BJ (cell line): ENCODE measurements at regions not wholly inside any gene's neighbourhood (a gene's known extent, or its start where the extent isn't known, plus 50 kb on each side); places are given as distances from the start of the nearest gene placed in this dataset.

Experiments used
- CTCF ChIA-PET: fragments of 350-600 bp; formaldehyde crosslinking; extraction: SDS; loops from one replicate; lab custom pipeline; 2021; ENCODE audit warnings: antibody characterized with exemption, inconsistent platforms; lab: Yijun Ruan, JAX
- POLR2A ChIA-PET: fragments of 300-600 bp; sonication (Branson Sonifier 250); formaldehyde crosslinking; extraction: SDS; loops from one replicate; lab custom pipeline; 2021; ENCODE audit warnings: antibody characterized with exemption; lab: Charles Lee
- DNase-seq: peaks from one replicate; pipeline ENCODE4 v3.0.0-alpha.2; 2011; ENCODE audit warnings: low read depth
- H3K27me3 ChIP-seq: 2 replicates; pipeline ENCODE4 v1.6.0; 2011; ENCODE audit warnings: low read length; ENCODE audit not compliant: control insufficient read depth, insufficient read depth
- H3K36me3 ChIP-seq: 2 replicates; pipeline ENCODE4 v1.5.1; 2011; ENCODE audit warnings: low read length; ENCODE audit not compliant: control insufficient read depth, insufficient read depth
- H3K4me3 ChIP-seq: 2 replicates; pipeline ENCODE4 v1.5.1; 2011; ENCODE audit warnings: low read depth, mild to moderate bottlenecking, control low read depth, low read length
- TF ChIP-seq, protein P1 (sequence below): IDR thresholded peaks from 2 replicates; pipeline ENCODE4 v1.5.1; 2011; ENCODE audit warnings: low read depth, mild to moderate bottlenecking, control low read depth, inconsistent platforms, low read length, moderate library complexity; ENCODE audit not compliant: insufficient read depth

DNA sequence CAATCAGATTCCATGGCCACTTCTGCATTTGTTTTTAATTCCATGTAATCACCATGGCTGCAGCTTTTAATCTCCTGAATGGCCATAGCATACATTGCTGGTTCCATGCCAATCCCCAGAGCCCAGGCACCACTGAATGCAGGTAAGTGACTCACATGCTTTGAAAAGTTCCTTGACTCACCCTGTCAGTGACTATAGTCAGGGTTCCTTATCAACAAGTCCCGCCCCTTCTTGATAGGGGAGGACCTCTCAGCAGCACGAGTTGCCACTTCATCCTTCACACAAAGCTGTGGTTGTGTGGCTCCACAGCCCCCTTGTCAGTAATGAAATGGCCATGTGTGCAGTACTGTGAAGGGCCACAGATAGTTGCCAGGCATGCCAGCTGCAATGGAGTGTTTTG, 516.6 kb downstream of the PPARGC1A start:
- H3K4me3 ChIP-seq: no peak overlapping the region
- CTCF ChIA-PET: no interaction called here
- DNase-seq: no peak
- no peaks in the 10 kb centered on the region for H3K36me3 ChIP-seq
- H3K27me3 ChIP-seq: no peaks in the 10 kb centered on the region
- POLR2A ChIA-PET: no interaction called here
- TF ChIP-seq, protein P1, sequence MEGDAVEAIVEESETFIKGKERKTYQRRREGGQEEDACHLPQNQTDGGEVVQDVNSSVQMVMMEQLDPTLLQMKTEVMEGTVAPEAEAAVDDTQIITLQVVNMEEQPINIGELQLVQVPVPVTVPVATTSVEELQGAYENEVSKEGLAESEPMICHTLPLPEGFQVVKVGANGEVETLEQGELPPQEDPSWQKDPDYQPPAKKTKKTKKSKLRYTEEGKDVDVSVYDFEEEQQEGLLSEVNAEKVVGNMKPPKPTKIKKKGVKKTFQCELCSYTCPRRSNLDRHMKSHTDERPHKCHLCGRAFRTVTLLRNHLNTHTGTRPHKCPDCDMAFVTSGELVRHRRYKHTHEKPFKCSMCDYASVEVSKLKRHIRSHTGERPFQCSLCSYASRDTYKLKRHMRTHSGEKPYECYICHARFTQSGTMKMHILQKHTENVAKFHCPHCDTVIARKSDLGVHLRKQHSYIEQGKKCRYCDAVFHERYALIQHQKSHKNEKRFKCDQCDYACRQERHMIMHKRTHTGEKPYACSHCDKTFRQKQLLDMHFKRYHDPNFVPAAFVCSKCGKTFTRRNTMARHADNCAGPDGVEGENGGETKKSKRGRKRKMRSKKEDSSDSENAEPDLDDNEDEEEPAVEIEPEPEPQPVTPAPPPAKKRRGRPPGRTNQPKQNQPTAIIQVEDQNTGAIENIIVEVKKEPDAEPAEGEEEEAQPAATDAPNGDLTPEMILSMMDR: no peak

DNA sequence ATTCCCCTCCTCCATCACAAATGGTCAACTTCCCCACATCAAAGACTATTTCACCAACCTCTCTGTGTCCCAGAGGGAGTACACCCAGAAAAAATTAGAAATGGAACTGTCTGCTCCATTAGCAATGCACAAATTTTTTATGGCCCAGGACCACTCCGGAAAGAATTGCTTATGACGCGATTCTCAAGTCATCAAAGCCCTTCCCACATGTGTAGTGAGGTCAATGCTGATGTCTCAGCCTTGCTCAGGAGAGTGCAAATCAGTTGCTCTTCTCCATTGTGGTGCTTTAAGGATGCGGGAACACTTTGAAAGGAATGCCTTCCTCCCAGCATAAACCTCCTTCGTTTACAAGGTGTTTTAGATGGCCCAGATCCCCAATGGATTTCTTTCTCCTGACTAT, 518.3 kb downstream of the PPARGC1A start:
- ChIA-PET CTCF (no interaction called here), POLR2A (no interaction called here)
- no peaks in the 10 kb centered on the region for H3K27me3 ChIP-seq
- no peak for DNase-seq
- no peaks in the 10 kb centered on the region for H3K36me3 ChIP-seq
- H3K4me3 ChIP-seq: no peak overlapping the region
- TF ChIP-seq, protein P1: no peak

DNA sequence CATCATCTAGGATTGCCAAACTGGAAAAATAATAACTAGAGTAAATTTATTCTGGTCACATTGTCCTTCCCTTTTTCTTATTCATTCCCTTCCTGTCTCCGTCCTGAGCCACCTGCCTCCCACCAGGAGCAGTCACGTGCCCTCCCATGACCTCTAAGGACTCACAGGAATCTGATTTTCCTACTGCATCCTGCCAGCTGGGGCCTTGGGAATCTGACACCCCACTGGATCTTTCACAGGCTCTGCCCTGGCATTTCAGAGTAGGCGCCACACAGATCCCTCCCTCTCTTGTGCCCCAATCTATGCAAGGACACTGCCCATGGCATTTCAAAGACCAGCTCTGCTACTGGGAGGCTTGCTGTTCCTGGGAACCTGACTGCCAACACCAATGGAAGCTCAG, 520.5 kb downstream of the PPARGC1A start:
- TF ChIP-seq, protein P1: no peak
- Histone ChIP-seq H3K4me3 (no peak overlapping the region), H3K27me3 (no peaks in the 10 kb centered on the region), H3K36me3 (no peaks in the 10 kb centered on the region)
- DNase-seq: no peak
- POLR2A ChIA-PET: no interaction called here
- CTCF ChIA-PET: no interaction called here

DNA sequence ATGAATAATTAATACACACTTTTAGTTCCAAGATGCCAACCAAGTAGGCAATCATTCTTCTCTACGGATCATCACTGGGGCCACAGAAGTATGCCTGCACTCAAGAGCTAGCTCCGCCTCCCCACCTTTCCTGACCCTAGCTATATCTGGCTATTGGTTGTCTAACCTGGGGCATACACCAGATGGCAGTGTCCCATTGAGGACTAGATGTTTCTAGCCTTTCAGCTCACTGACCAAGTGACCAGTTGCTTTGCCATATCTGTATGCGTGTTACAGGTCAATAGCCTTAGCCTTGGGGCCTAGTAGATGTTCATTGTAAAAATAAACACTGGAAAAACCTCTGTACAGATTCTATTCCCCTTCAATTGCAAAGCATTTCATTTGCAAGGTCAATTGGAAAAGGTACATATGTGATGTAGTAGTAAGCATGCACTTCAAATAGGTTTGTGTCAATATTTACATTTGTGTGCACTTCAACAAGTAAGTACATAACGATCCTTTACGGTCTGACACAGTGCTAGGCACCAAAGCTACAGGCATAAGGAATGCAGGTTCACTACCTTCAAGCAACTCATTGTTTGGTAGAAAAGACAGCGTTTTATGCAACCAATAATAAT, 521.7 kb downstream of the PPARGC1A start:
- no peak for DNase-seq

DNA sequence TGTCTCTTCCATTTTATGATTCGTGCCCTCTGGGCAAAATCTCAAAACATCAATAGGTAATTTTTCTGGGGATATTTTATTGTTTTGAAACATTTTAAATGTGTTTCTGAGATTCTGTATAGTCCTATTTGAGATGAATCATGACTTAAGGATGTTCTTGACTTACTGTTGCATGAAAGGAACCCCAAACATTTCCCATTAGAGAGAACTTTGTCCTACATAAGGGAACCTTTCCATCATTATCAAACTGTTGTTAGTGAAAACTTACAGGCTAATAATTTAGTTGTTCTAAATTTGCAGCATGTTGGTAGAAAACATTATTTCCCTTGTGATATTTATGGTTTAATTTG, 523.3 kb downstream of the PPARGC1A start:
- POLR2A ChIA-PET: no interaction called here

More for the DNA sequence above, 521.7 kb downstream of the PPARGC1A start:
- ChIA-PET CTCF (interaction anchor here (0.7 kb wide), 1 partner anchor 907 kb away, joined by 3 read pairs; no protein-coding TSS in a partner anchor), POLR2A (no interaction called here)
- Histone ChIP-seq H3K27me3 (no peaks in the 10 kb centered on the region), H3K4me3 (no peak overlapping the region), H3K36me3 (no peaks in the 10 kb centered on the region)
- TF ChIP-seq, protein P1: no peak

More for the DNA sequence above, 523.3 kb downstream of the PPARGC1A start:
- Histone ChIP-seq H3K4me3 (no peak overlapping the region), H3K36me3 (no peaks in the 10 kb centered on the region), H3K27me3 (no peaks in the 10 kb centered on the region)
- CTCF ChIA-PET: no interaction called here
- TF ChIP-seq, protein P1: no peak
- no peak for DNase-seq
